IMR-90 (cell line): ENCODE measurements at regions not wholly inside any gene's neighbourhood (a gene's known extent, or its start where the extent isn't known, plus 50 kb on each side); places are given as distances from the start of the nearest gene placed in this dataset.

Experiments used
- ATAC-seq: fragments of 200-7000 bp; cut with Tn5 transposase; 2 replicates; pipeline ENCODE4 v1.9.1; 2020; ENCODE audit warnings: low read depth, mild to moderate bottlenecking, moderate library complexity
- BruUV-seq: library from RNA; stranded (reverse); fragments of 400-500 nt; replicated peaks from 2 replicates; lab custom pipeline; 2021; lab: Mats Ljungman, UMichigan
- CTCF ChIA-PET: fragments of 300-600 bp; formaldehyde crosslinking; extraction: SDS; loops from one replicate; lab custom pipeline; 2021; ENCODE audit warnings: antibody characterized with exemption; lab: Yijun Ruan, JAX
- POLR2A ChIA-PET: fragments of 300-600 bp; sonication (Branson Sonifier 250); formaldehyde crosslinking; loops from one replicate; lab custom pipeline; 2022; ENCODE audit warnings: antibody characterized with exemption; ENCODE audit not compliant: unreplicated experiment; lab: Charles Lee
- DNase-seq: peaks from one replicate; pipeline ENCODE4 v3.0.0; 2013
- H2AFZ ChIP-seq: replicated peaks from 2 replicates; pipeline ENCODE3; 2013; ENCODE audit warnings: low read length, mild to moderate bottlenecking; ENCODE audit not compliant: poor library complexity
- H2AK5ac ChIP-seq: 2 replicates; pipeline ENCODE4 v1.6.1; 2013; ENCODE audit warnings: low read depth, low read length, inconsistent platforms
- H2AK9ac ChIP-seq: replicated peaks from 2 replicates; pipeline ENCODE3; 2013; ENCODE audit warnings: mild to moderate bottlenecking, low read depth, low read length, moderate library complexity; ENCODE audit not compliant: poor library complexity
- H2BK120ac ChIP-seq: 2 replicates; pipeline ENCODE4 v1.6.1; 2013; ENCODE audit warnings: low read depth, low read length, inconsistent platforms
- H2BK15ac ChIP-seq: 3 replicates; pipeline ENCODE4 v1.6.1; 2013; ENCODE audit warnings: low read depth, low read length, inconsistent platforms
- H2BK20ac ChIP-seq: 2 replicates; pipeline ENCODE4 v1.6.1; 2013; ENCODE audit warnings: low read depth, mild to moderate bottlenecking, inconsistent platforms, low read length, moderate library complexity
- H2BK5ac ChIP-seq: 2 replicates; pipeline ENCODE4 v1.6.1; 2013; ENCODE audit warnings: mild to moderate bottlenecking, low read depth, low read length, inconsistent platforms; ENCODE audit not compliant: poor library complexity, severe bottlenecking
- H3K14ac ChIP-seq: replicated peaks from 2 replicates; pipeline ENCODE4 v1.6.1; 2013; ENCODE audit warnings: low read depth, low read length, inconsistent platforms
- H3K18ac ChIP-seq: 2 replicates; pipeline ENCODE4 v1.6.1; 2013; ENCODE audit warnings: low read depth, low read length, control low read depth
- H3K23ac ChIP-seq: 2 replicates; pipeline ENCODE4 v1.6.1; 2013; ENCODE audit warnings: low read depth, low read length, inconsistent platforms
- H3K27ac ChIP-seq: 2 replicates; pipeline ENCODE4 v1.5.1; 2013; ENCODE audit warnings: mild to moderate bottlenecking, control low read depth, low read length; ENCODE audit not compliant: insufficient read depth
- H3K27me3 ChIP-seq: 2 replicates; pipeline ENCODE4 v1.6.1; 2013; ENCODE audit warnings: low read length; ENCODE audit not compliant: control insufficient read depth, insufficient read depth
- H3K36me3 ChIP-seq: 2 replicates; pipeline ENCODE4 v1.6.1; 2013; ENCODE audit warnings: low read length, mixed read lengths; ENCODE audit not compliant: control insufficient read depth, insufficient read depth
- H3K4ac ChIP-seq: 2 replicates; pipeline ENCODE4 v1.6.1; 2013; ENCODE audit warnings: low read depth, low read length, inconsistent platforms
- H3K4me1 ChIP-seq: 2 replicates; pipeline ENCODE4 v1.6.1; 2013; ENCODE audit warnings: low read length, mixed read lengths; ENCODE audit not compliant: control insufficient read depth, insufficient read depth
- H3K4me2 ChIP-seq: 2 replicates; pipeline ENCODE4 v1.6.1; 2013; ENCODE audit warnings: low read depth, mild to moderate bottlenecking, control low read depth, low read length, moderate library complexity
- H3K4me3 ChIP-seq: 2 replicates; pipeline ENCODE4 v1.5.1; 2013; ENCODE audit warnings: low read depth, mild to moderate bottlenecking, control low read depth, low read length, moderate library complexity; ENCODE audit not compliant: insufficient read depth
- H3K56ac ChIP-seq: 2 replicates; pipeline ENCODE4 v1.6.1; 2013; ENCODE audit warnings: low read length, inconsistent platforms; ENCODE audit not compliant: insufficient read depth; ENCODE audit errors: extremely low read depth
- H3K79me1 ChIP-seq, 2 experiments: 2 replicates each; pipeline ENCODE4 v1.6.1; 2013; ENCODE audit warnings: low read length in 2 of 2, inconsistent platforms in 1 of 2, low read depth in 1 of 2
- H3K9ac ChIP-seq: 2 replicates; pipeline ENCODE4 v1.6.1; 2013; ENCODE audit warnings: low read depth, low read length, control low read depth
- H3K9me1 ChIP-seq: 2 replicates; pipeline ENCODE4 v1.6.1; 2013; ENCODE audit warnings: low read length, inconsistent platforms; ENCODE audit not compliant: insufficient read depth
- H3K9me3 ChIP-seq: 2 replicates; pipeline ENCODE4 v1.6.1; 2013; ENCODE audit warnings: low read length; ENCODE audit not compliant: control insufficient read depth, insufficient read depth
- H4K20me1 ChIP-seq: 2 replicates; pipeline ENCODE4 v1.6.1; 2013; ENCODE audit warnings: low read length, inconsistent platforms; ENCODE audit not compliant: insufficient read depth
- H4K5ac ChIP-seq: 2 replicates; pipeline ENCODE4 v1.6.1; 2013; ENCODE audit warnings: mild to moderate bottlenecking, low read depth, low read length, control low read depth
- H4K8ac ChIP-seq, 2 experiments: 2 replicates each; pipeline ENCODE4 v1.6.1; 2013; ENCODE audit warnings: low read depth in 2 of 2, low read length in 2 of 2, control low read depth in 1 of 2, inconsistent platforms in 1 of 2
- H4K91ac ChIP-seq: 2 replicates; pipeline ENCODE4 v1.6.1; 2013; ENCODE audit warnings: low read depth, low read length, inconsistent platforms; ENCODE audit not compliant: insufficient read depth
- RFX5 ChIP-seq: IDR thresholded peaks from 2 replicates; pipeline ENCODE4 v1.8.0; 2012; ENCODE audit warnings: low read depth, mild to moderate bottlenecking, low read length, moderate library complexity
- WGBS, 2 experiments: methylation state at CpG; one replicate each; pipeline versions ENCODE4 v1.1.5 to v1.1.7; 2013; ENCODE audit warnings: missing lambda C conversion rate in 2 of 2; ENCODE audit not compliant: insufficient read length in 1 of 2; ENCODE audit errors: extremely low coverage in 2 of 2; 5-methylcytosine and 5-hydroxymethylcytosine counted together
- dilution Hi-C: fragments of 300-500 bp; cut with HindIII; formaldehyde crosslinking; loops from one replicate; pipeline ENCODE4 v1.14.3; 2018; ENCODE audit warnings: low sequenced_read_pairs; ENCODE audit not compliant: unreplicated experiment
- in situ Hi-C: fragments of 300-500 bp; cut with MboI; formaldehyde crosslinking; loops from 3 replicates; pipeline ENCODE4 v1.14.3; 2019; ENCODE audit warnings: low sequenced_read_pairs, inconsistent platforms, mixed read lengths
- intact Hi-C: fragments of 100-400 bp; cut with micrococcal nuclease; formaldehyde crosslinking; loops from 2 replicates; pipeline ENCODE4 v1.10.0; 2022

GRCh38 chr3:84141571-84141970, 817.2 kb upstream of the CADM2 start:
- H4K20me1 ChIP-seq: no peaks in the 10 kb centered on the region
- H3K4me1 ChIP-seq: no peaks in the 10 kb centered on the region
- H3K18ac ChIP-seq: no peak overlapping the region
- H3K23ac ChIP-seq: no peak overlapping the region
- no peak overlapping the region for H4K5ac ChIP-seq
- H2BK120ac ChIP-seq: no peak overlapping the region
- WGBS, 2 experiments: no CpG with 5 or more reads among the region's 2 CpGs
- DNase-seq (peak; percentile 41), ATAC-seq (no peak)
- in situ Hi-C loops (no loop called here), intact Hi-C loops (no loop called here), dilution Hi-C loops (no loop called here)
- no peak overlapping the region for H2BK15ac ChIP-seq
- no peak overlapping the region for H3K4ac ChIP-seq
- no peaks in the 10 kb centered on the region for H3K27me3 ChIP-seq
- TF ChIP-seq RFX5: no peak
- no TSS peak for BruUV-seq
- no peak overlapping the region for H2BK20ac ChIP-seq
- H3K9ac ChIP-seq: no peak overlapping the region
- H3K27ac ChIP-seq: no peak overlapping the region
- no peaks in the 10 kb centered on the region for H3K79me1 ChIP-seq
- no peak overlapping the region for H4K91ac ChIP-seq
- no peaks in the 10 kb centered on the region for H3K9me3 ChIP-seq
- H3K9me1 ChIP-seq: no peaks in the 10 kb centered on the region
- no peak overlapping the region for H3K4me3 ChIP-seq
- no peak overlapping the region for H2BK5ac ChIP-seq
- no peak overlapping the region for H2AK5ac ChIP-seq
- no peak overlapping the region for H2AFZ ChIP-seq
- no peak overlapping the region for H2AK9ac ChIP-seq
- no peak overlapping the region for H4K8ac ChIP-seq
- no peak overlapping the region for H3K14ac ChIP-seq
- H3K4me2 ChIP-seq: no peak overlapping the region
- no peak overlapping the region for H3K56ac ChIP-seq
- H3K36me3 ChIP-seq: no peaks in the 10 kb centered on the region
- CTCF ChIA-PET: no interaction called here
- POLR2A ChIA-PET: no interaction called here
